ENCODE measurements at regions not wholly inside any gene's neighbourhood (a gene's known extent, or its start where the extent isn't known, plus 50 kb on each side); places are given as distances from the start of the nearest gene placed in this dataset.

DNA sequence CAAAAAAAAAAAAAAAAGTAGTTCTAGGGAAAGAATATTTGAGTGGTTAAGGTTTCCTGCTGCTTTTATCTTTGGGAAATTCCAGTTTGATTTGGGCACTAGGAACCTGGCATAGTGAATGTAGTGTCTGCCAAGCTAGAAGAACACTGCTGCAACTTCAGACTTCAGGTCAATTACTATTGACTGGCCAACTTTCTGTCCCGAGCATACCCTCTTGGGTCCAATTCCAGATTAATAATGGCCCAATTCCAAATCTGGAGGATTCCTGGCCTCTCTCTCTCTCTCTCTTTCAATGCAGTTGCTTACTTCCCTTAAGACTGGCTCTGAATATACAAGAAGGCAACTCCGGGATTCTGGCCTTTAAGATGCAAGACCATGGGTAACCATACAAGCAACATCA is 74.9 kb downstream of the ANKEF1 start:
- TF ChIP-seq CTCF (IDR thresholded peaks at IDR 0.05; ENCODE audit: extremely low read depth, low read depth, low read length) = no peak
- Histone ChIP-seq H2AFZ (ENCODE audit: low read length) (no peak overlapping the region), H3K4me2 (ENCODE audit: insufficient read depth, low read length) (no peak overlapping the region), H3K27me3 (ENCODE audit: insufficient read depth, low read length) (peaks cover 2% of the 10 kb centered on the region), H3K79me2 (ENCODE audit: insufficient read depth, low read length) (no peaks in the 10 kb centered on the region), H3K9me3 (ENCODE audit: low read depth, low read length) (no peaks in the 10 kb centered on the region), H3K4me1 (ENCODE audit: insufficient read depth, low read length) (peaks cover 22% of the 10 kb centered on the region), H4K20me1 (ENCODE audit: insufficient read depth, low read length) (no peaks in the 10 kb centered on the region), H3K36me3 (ENCODE audit: insufficient read depth, low read length) (no peaks in the 10 kb centered on the region), H3K4me3 (ENCODE audit: insufficient read depth, low read length) (no peak overlapping the region), H3K27ac (ENCODE audit: low read depth, low read length) (no peak overlapping the region)
- no peak for DNase-seq (ENCODE audit: insufficient read length, low spot score, missing footprints)

DNA sequence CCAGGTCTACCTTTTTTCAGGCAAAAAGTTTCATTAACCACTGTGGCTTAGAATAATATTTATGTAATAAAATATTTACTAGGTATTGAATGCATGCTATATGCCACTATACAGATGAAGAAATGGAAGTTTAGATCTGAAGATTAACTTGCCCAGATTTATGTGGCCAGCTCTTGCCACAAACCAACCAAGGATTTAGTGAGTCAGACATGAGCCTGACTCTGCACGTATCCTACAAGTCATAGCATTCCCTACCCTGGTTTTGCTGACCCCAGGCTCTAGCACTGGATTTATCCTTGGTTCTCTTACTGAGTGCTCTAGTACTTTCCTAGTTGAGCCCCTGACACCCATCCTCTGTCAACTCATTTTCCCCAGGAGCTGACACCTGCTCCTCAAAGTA is 75.4 kb downstream of the ANKEF1 start:
- Histone ChIP-seq H3K4me3 (ENCODE audit: insufficient read depth, low read length) (no peak overlapping the region), H3K4me1 (ENCODE audit: insufficient read depth, low read length) (peaks cover 27% of the 10 kb centered on the region), H3K27me3 (ENCODE audit: insufficient read depth, low read length) (peaks cover 2% of the 10 kb centered on the region), H3K36me3 (ENCODE audit: insufficient read depth, low read length) (no peaks in the 10 kb centered on the region), H2AFZ (ENCODE audit: low read length) (no peak overlapping the region), H4K20me1 (ENCODE audit: insufficient read depth, low read length) (no peaks in the 10 kb centered on the region), H3K4me2 (ENCODE audit: insufficient read depth, low read length) (no peak overlapping the region), H3K9me3 (ENCODE audit: low read depth, low read length) (no peaks in the 10 kb centered on the region), H3K27ac (ENCODE audit: low read depth, low read length) (no peak overlapping the region), H3K79me2 (ENCODE audit: insufficient read depth, low read length) (no peaks in the 10 kb centered on the region)
- no peak for TF ChIP-seq CTCF (IDR thresholded peaks at IDR 0.05; ENCODE audit: extremely low read depth, low read depth, low read length)
- peak; percentile 29 for DNase-seq (ENCODE audit: insufficient read length, low spot score, missing footprints)

DNA sequence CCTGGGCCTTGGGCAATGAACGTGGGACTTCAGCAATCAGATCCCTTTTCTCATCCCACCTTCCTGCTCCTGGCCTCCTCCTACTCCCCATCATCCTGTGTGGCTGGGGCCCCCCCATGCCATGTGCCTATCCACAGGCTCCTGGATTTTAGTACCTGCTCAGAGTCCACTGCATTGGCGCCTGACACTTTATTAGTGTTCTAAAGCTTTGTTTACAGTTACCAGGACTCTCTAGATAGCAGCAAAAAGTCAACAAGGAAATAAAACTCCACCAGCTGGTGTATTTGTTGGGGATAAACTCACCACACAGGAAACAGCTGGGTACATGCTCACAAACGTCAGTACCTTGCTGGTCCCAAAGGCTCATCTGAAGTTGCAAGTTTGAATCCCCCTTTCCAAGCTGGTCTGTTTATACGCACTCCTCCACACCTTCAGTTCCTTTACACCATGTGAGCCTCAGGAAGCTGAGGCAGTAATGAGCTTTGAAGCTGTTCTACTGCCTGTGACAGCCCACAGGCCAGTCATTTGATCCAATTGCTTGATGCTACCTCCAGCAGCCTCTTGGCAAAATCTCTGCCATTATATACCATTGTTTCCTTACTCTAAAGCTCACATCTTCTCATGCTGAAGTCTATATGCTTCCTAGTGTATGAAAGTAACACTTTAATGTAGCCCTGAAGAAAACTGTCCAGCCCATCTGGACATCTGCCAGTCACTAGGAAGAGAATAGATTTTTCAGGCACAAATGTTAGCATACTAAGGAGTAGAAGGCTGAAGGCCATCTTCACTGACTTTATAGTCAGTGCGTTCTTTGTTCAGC is 76.6 kb downstream of the ANKEF1 start:
- TF ChIP-seq CTCF (IDR thresholded peaks at IDR 0.05; ENCODE audit: extremely low read depth, low read depth, low read length) = no peak
- Histone ChIP-seq H3K27ac (ENCODE audit: low read depth, low read length) (no peak overlapping the region), H3K4me3 (ENCODE audit: insufficient read depth, low read length) (no peak overlapping the region), H3K36me3 (ENCODE audit: insufficient read depth, low read length) (no peaks in the 10 kb centered on the region), H3K79me2 (ENCODE audit: insufficient read depth, low read length) (no peaks in the 10 kb centered on the region), H3K4me2 (ENCODE audit: insufficient read depth, low read length) (no peak overlapping the region), H2AFZ (ENCODE audit: low read length) (no peak overlapping the region), H3K9me3 (ENCODE audit: low read depth, low read length) (no peaks in the 10 kb centered on the region), H3K27me3 (ENCODE audit: insufficient read depth, low read length) (peaks cover 2% of the 10 kb centered on the region), H3K4me1 (ENCODE audit: insufficient read depth, low read length) (peaks cover 33% of the 10 kb centered on the region), H4K20me1 (ENCODE audit: insufficient read depth, low read length) (no peaks in the 10 kb centered on the region)
- no peak for DNase-seq (ENCODE audit: insufficient read length, low spot score, missing footprints)

GRCh38 chr20:10111959-10112250 is 77.1 kb downstream of the ANKEF1 start:
- Histone ChIP-seq H3K36me3 (ENCODE audit: insufficient read depth, low read length) (no peaks in the 10 kb centered on the region), H3K9me3 (ENCODE audit: low read depth, low read length) (no peaks in the 10 kb centered on the region), H4K20me1 (ENCODE audit: insufficient read depth, low read length) (no peaks in the 10 kb centered on the region), H3K4me2 (ENCODE audit: insufficient read depth, low read length) (no peak overlapping the region), H2AFZ (ENCODE audit: low read length) (no peak overlapping the region), H3K27ac (ENCODE audit: low read depth, low read length) (no peak overlapping the region), H3K4me3 (ENCODE audit: insufficient read depth, low read length) (no peak overlapping the region), H3K79me2 (ENCODE audit: insufficient read depth, low read length) (no peaks in the 10 kb centered on the region), H3K4me1 (ENCODE audit: insufficient read depth, low read length) (peaks cover 33% of the 10 kb centered on the region), H3K27me3 (ENCODE audit: insufficient read depth, low read length) (peaks cover 2% of the 10 kb centered on the region)
- TF ChIP-seq CTCF (IDR thresholded peaks at IDR 0.05; ENCODE audit: extremely low read depth, low read depth, low read length) = no peak
- DNase-seq (ENCODE audit: insufficient read length, low spot score, missing footprints) = no peak

Measured in osteoblast (primary cell).